OCI-LY3 (cell line): ENCODE measurements at regions not wholly inside any gene's neighbourhood (a gene's known extent, or its start where the extent isn't known, plus 50 kb on each side); places are given as distances from the start of the nearest gene placed in this dataset.

ENCODE experiments used
- EZH2phosphoT487 ChIP-seq: fragments of 200-600 bp; shearing (Covaris generic); IDR thresholded peaks from 2 replicates; pipeline ENCODE4 v1.6.1; 2018; ENCODE audit warnings: antibody characterized with exemption, mixed run types, low read depth
- TF ChIP-seq, protein P1 (sequence below): fragments of 200-600, 300-600 bp; sonication (generic); IDR thresholded peaks from 2 replicates; pipeline ENCODE4 v1.5.1; 2014; ENCODE audit warnings: antibody characterized with exemption, low read length, low read depth

DNA sequence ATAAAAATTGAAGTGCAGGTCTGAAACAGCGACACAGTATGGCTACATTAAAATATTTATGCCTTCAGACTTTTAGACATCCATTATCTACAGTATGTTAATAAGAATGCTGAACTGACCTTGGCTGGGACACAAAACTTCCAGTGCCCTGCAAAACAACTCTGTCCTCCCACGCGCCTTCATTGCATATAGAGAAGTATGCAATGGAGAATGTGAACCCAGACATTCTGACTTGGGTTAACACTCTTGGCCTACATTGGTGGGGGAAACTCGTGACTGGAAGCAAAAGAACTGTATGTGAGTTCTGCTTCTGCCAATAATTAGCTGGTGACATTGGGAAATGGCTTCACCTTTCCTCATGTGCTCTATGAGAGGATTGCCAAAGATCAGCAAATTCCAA lies 110.5 kb upstream of the SLC24A5 start:
- TF ChIP-seq, protein P1, sequence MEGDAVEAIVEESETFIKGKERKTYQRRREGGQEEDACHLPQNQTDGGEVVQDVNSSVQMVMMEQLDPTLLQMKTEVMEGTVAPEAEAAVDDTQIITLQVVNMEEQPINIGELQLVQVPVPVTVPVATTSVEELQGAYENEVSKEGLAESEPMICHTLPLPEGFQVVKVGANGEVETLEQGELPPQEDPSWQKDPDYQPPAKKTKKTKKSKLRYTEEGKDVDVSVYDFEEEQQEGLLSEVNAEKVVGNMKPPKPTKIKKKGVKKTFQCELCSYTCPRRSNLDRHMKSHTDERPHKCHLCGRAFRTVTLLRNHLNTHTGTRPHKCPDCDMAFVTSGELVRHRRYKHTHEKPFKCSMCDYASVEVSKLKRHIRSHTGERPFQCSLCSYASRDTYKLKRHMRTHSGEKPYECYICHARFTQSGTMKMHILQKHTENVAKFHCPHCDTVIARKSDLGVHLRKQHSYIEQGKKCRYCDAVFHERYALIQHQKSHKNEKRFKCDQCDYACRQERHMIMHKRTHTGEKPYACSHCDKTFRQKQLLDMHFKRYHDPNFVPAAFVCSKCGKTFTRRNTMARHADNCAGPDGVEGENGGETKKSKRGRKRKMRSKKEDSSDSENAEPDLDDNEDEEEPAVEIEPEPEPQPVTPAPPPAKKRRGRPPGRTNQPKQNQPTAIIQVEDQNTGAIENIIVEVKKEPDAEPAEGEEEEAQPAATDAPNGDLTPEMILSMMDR, result no peak
- no peak for TF ChIP-seq EZH2phosphoT487
